Mesothelial cell of epicardium (in vitro differentiated cells): ENCODE measurements at regions not wholly inside any gene's neighbourhood (a gene's known extent, or its start where the extent isn't known, plus 50 kb on each side); places are given as distances from the start of the nearest gene placed in this dataset.

ENCODE experiments used
- DNase-seq, 2 experiments: peaks; one replicate each; pipeline ENCODE4 v3.0.0; 2021; ENCODE audit warnings: low spot score in 2 of 2; ENCODE audit not compliant: unreplicated experiment in 2 of 2
- H3K27ac Mint-ChIP-seq: 2 replicates; pipeline ENCODE4 v1.8.0; 2021; ENCODE audit warnings: mixed read lengths
- H3K27me3 Mint-ChIP-seq: 2 replicates; pipeline ENCODE4 v1.8.0; 2021; ENCODE audit warnings: low read depth, mixed read lengths
- H3K36me3 Mint-ChIP-seq: 2 replicates; pipeline ENCODE4 v1.8.0; 2021; ENCODE audit warnings: mixed read lengths
- H3K4me1 Mint-ChIP-seq: 2 replicates; pipeline ENCODE4 v1.8.0; 2021; ENCODE audit warnings: mixed read lengths
- H3K4me3 Mint-ChIP-seq: 2 replicates; pipeline ENCODE4 v1.8.0; 2021; ENCODE audit warnings: mild to moderate bottlenecking, moderate library complexity, mixed read lengths
- H3K9me3 Mint-ChIP-seq: 2 replicates; pipeline ENCODE4 v1.8.0; 2021; ENCODE audit warnings: mixed read lengths
- TF ChIP-seq, protein P1 (sequence below): fragments of 200-600 bp; sonication (generic); IDR thresholded peaks from one replicate; pipeline ENCODE4 v1.5.0; 2021; ENCODE audit warnings: antibody characterized with exemption; ENCODE audit not compliant: unreplicated experiment

- H3K36me3 Mint-ChIP-seq = no peaks in the 10 kb centered on the region
Observed at GRCh38 chr11:28984231-28984630, 876.0 kb downstream of the METTL15 start.

DNA sequence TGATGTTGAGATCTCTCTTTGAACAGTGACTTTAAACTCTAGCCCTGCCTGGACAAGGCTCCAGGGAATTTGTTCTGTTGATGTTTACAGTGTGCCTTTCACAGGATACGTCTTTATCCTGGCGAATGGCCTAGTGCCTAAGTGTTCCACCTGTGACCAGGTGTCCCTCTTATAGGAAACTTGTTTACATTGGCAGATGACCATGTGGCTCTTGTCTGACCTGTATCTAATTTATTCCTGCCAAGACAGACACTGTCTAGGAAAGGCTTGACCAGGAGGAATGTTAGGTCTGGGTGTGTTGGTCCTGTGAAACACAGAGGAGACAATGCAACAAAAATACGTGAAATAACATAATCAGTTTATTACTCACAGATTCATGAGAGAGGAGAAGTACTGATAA, 875.6 kb downstream of the METTL15 start:
- Mint-ChIP-seq H3K4me1 (peaks cover 14% of the 10 kb centered on the region), H3K9me3 (no peaks in the 10 kb centered on the region), H3K4me3 (no peak overlapping the region), H3K36me3 (no peaks in the 10 kb centered on the region), H3K27ac (no peak overlapping the region), H3K27me3 (no peaks in the 10 kb centered on the region)
- no peak for DNase-seq
- TF ChIP-seq, protein P1, sequence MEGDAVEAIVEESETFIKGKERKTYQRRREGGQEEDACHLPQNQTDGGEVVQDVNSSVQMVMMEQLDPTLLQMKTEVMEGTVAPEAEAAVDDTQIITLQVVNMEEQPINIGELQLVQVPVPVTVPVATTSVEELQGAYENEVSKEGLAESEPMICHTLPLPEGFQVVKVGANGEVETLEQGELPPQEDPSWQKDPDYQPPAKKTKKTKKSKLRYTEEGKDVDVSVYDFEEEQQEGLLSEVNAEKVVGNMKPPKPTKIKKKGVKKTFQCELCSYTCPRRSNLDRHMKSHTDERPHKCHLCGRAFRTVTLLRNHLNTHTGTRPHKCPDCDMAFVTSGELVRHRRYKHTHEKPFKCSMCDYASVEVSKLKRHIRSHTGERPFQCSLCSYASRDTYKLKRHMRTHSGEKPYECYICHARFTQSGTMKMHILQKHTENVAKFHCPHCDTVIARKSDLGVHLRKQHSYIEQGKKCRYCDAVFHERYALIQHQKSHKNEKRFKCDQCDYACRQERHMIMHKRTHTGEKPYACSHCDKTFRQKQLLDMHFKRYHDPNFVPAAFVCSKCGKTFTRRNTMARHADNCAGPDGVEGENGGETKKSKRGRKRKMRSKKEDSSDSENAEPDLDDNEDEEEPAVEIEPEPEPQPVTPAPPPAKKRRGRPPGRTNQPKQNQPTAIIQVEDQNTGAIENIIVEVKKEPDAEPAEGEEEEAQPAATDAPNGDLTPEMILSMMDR = no peak

More at GRCh38 chr11:28984231-28984630, 876.0 kb downstream of the METTL15 start:
- peaks cover 14% of the 10 kb centered on the region for H3K4me1 Mint-ChIP-seq
- TF ChIP-seq, protein P1 = no peak
- no peaks in the 10 kb centered on the region for H3K27me3 Mint-ChIP-seq
- no peak overlapping the region for H3K27ac Mint-ChIP-seq
- H3K9me3 Mint-ChIP-seq = no peaks in the 10 kb centered on the region
- H3K4me3 Mint-ChIP-seq = no peak overlapping the region
- DNase-seq = no peak

DNA sequence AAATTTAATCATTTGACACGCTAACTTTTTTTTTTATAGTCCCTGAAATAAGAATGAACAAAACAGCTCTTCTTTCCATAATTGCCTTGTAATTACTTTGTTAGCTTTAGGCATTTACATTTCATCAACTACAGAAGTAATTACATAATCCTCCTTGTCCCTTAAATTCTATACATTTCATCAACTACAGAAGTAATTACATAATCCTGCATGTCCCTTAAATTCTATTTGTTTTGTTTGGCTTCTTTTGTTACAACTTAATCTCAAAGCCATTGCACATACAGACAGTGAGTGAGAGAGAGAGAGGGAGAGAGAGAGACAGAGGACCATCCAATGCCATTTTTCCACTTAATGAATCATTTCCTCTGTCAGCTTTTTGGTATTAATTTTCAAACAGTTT, 873.2 kb downstream of the METTL15 start:
- Mint-ChIP-seq H3K9me3 (no peaks in the 10 kb centered on the region), H3K4me3 (no peak overlapping the region), H3K27me3 (no peaks in the 10 kb centered on the region), H3K4me1 (peaks cover 14% of the 10 kb centered on the region), H3K36me3 (no peaks in the 10 kb centered on the region), H3K27ac (no peak overlapping the region)
- DNase-seq = no peak
- TF ChIP-seq, protein P1 = no peak

DNA sequence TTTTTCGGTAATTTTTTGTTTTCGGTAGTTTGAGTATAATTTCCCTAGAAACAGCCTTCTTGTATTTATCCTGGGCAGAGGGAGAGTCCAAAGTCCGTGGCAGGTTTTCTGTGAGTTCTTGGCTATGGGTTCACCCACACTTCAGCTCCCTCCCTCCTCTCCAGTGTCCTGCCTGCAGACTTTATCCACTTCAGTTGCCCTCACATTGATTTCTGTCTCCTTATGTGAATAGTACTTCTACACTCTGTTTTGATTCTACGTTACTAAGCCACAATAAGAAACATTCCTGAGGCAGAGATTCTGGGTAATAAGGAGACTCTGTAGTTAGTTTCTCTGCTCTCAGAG, 868.6 kb downstream of the METTL15 start:
- TF ChIP-seq, protein P1 = no peak
- peaks cover 9% of the 10 kb centered on the region for H3K4me1 Mint-ChIP-seq
- no peak overlapping the region for H3K4me3 Mint-ChIP-seq
- H3K27me3 Mint-ChIP-seq = no peaks in the 10 kb centered on the region
- DNase-seq = no peak
- no peak overlapping the region for H3K27ac Mint-ChIP-seq
- H3K36me3 Mint-ChIP-seq = no peaks in the 10 kb centered on the region
- no peaks in the 10 kb centered on the region for H3K9me3 Mint-ChIP-seq

DNA sequence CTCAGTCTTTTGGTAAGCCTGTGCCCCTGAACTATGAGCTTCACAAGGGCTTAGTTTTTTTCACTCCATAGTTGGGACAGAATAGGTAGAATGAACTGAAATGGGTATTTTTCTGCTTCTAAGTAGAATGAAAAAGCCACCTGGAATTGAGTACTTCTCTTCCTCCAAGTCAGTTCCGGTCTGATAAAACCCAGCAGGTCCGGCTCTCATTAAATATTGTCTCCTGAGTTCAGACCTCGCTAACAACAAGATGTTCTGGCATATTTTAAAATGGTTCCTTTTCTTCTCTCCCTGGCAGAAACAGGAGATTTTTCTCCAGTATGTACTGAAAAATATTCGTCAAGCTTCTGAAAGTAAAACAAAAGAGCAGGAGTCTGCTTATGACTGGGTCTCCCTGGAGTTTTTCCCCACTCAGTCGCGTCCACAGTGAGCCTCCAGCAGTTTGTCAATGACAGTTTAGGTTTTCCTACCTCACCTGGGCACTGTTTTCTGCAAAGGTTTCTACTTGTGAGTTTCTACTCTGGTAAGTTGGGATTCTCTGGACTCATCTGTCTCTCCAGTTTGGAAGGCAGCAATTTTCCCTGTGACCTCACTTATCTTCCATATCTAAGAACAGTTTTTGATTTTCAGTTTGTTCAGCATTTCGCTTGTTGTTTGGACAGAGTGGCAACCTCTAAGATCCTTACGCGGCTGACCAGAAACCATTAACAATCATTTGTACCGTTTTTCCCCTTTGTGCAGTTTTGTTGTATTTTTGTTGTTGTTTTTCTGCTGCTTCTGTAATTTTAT, 868.0 kb downstream of the METTL15 start:
- peaks cover 3% of the 10 kb centered on the region for H3K4me1 Mint-ChIP-seq
- H3K4me3 Mint-ChIP-seq = no peak overlapping the region
- DNase-seq = no peak
- H3K36me3 Mint-ChIP-seq = no peaks in the 10 kb centered on the region
- H3K27ac Mint-ChIP-seq = no peak overlapping the region
- H3K9me3 Mint-ChIP-seq = no peaks in the 10 kb centered on the region
- H3K27me3 Mint-ChIP-seq = no peaks in the 10 kb centered on the region
- TF ChIP-seq, protein P1 = no peak
